Epidermal melanocyte (primary cell): ENCODE measurements at regions not wholly inside any gene's neighbourhood (a gene's known extent, or its start where the extent isn't known, plus 50 kb on each side); places are given as distances from the start of the nearest gene placed in this dataset.

Source experiments
- DNase-seq: peaks from one replicate; pipeline ENCODE4 v3.0.0; 2011; ENCODE audit warnings: low spot score; ENCODE audit not compliant: insufficient read length

- peak; percentile 29 for DNase-seq
These were observed 960.3 kb upstream of the TMEM132C start for GRCh38 chr12:127306604-127307215.

GRCh38 chr12:127307528-127307927 is 959.4 kb upstream of the TMEM132C start:
- DNase-seq: no peak

GRCh38 chr12:127308148-127308547 is 958.8 kb upstream of the TMEM132C start:
- DNase-seq: no peak

- DNase-seq: no peak
These were observed 956.4 kb upstream of the TMEM132C start for GRCh38 chr12:127310548-127310947.

- DNase-seq: no peak
These were observed 955.1 kb upstream of the TMEM132C start for GRCh38 chr12:127311720-127312364.

GRCh38 chr12:127324681-127325080 is 942.3 kb upstream of the TMEM132C start:
- no peak for DNase-seq

- DNase-seq: no peak
These were observed 939.0 kb upstream of the TMEM132C start for GRCh38 chr12:127327986-127328385.

- no peak for DNase-seq
These were observed 938.1 kb upstream of the TMEM132C start for GRCh38 chr12:127328867-127329266.

GRCh38 chr12:127334365-127334764 is 932.6 kb upstream of the TMEM132C start:
- no peak for DNase-seq

- DNase-seq: no peak
These were observed 931.9 kb upstream of the TMEM132C start for GRCh38 chr12:127334912-127335644.

- no peak for DNase-seq
These were observed 930.6 kb upstream of the TMEM132C start for GRCh38 chr12:127336416-127336815.

GRCh38 chr12:127339065-127339464 is 927.9 kb upstream of the TMEM132C start:
- no peak for DNase-seq

- no peak for DNase-seq
These were observed 926.6 kb upstream of the TMEM132C start for GRCh38 chr12:127340381-127340780.

- no peak for DNase-seq
These were observed 924.1 kb upstream of the TMEM132C start for GRCh38 chr12:127342861-127343260.

- DNase-seq: no peak
These were observed 923.0 kb upstream of the TMEM132C start for GRCh38 chr12:127343940-127344339.

- DNase-seq: no peak
These were observed 915.4 kb upstream of the TMEM132C start for GRCh38 chr12:127351481-127352010.

GRCh38 chr12:127355061-127355841 is 911.7 kb upstream of the TMEM132C start:
- no peak for DNase-seq

GRCh38 chr12:127358888-127359287 is 908.1 kb upstream of the TMEM132C start:
- DNase-seq: no peak

GRCh38 chr12:127360580-127360979 is 906.4 kb upstream of the TMEM132C start:
- DNase-seq: no peak

GRCh38 chr12:127362121-127362520 is 904.8 kb upstream of the TMEM132C start:
- DNase-seq: no peak

GRCh38 chr12:127363392-127363791 is 903.6 kb upstream of the TMEM132C start:
- DNase-seq: no peak

- DNase-seq: no peak
These were observed 893.4 kb upstream of the TMEM132C start for GRCh38 chr12:127373559-127373958.
